IMR-90 (cell line): ENCODE measurements at regions not wholly inside any gene's neighbourhood (a gene's known extent, or its start where the extent isn't known, plus 50 kb on each side); places are given as distances from the start of the nearest gene placed in this dataset.

Experiments used
- ATAC-seq: fragments of 200-7000 bp; cut with Tn5 transposase; 2 replicates; pipeline ENCODE4 v1.9.1; 2020; ENCODE audit warnings: low read depth, mild to moderate bottlenecking, moderate library complexity
- BruUV-seq: library from RNA; stranded (reverse); fragments of 400-500 nt; replicated peaks from 2 replicates; lab custom pipeline; 2021; lab: Mats Ljungman, UMichigan
- CTCF ChIA-PET: fragments of 300-600 bp; formaldehyde crosslinking; extraction: SDS; loops from one replicate; lab custom pipeline; 2021; ENCODE audit warnings: antibody characterized with exemption; lab: Yijun Ruan, JAX
- POLR2A ChIA-PET: fragments of 300-600 bp; sonication (Branson Sonifier 250); formaldehyde crosslinking; loops from one replicate; lab custom pipeline; 2022; ENCODE audit warnings: antibody characterized with exemption; ENCODE audit not compliant: unreplicated experiment; lab: Charles Lee
- DNase-seq: peaks from one replicate; pipeline ENCODE4 v3.0.0; 2013
- H2AFZ ChIP-seq: replicated peaks from 2 replicates; pipeline ENCODE3; 2013; ENCODE audit warnings: low read length, mild to moderate bottlenecking; ENCODE audit not compliant: poor library complexity
- H2AK5ac ChIP-seq: 2 replicates; pipeline ENCODE4 v1.6.1; 2013; ENCODE audit warnings: low read depth, low read length, inconsistent platforms
- H2AK9ac ChIP-seq: replicated peaks from 2 replicates; pipeline ENCODE3; 2013; ENCODE audit warnings: mild to moderate bottlenecking, low read depth, low read length, moderate library complexity; ENCODE audit not compliant: poor library complexity
- H2BK120ac ChIP-seq: 2 replicates; pipeline ENCODE4 v1.6.1; 2013; ENCODE audit warnings: low read depth, low read length, inconsistent platforms
- H2BK15ac ChIP-seq: 3 replicates; pipeline ENCODE4 v1.6.1; 2013; ENCODE audit warnings: low read depth, low read length, inconsistent platforms
- H2BK20ac ChIP-seq: 2 replicates; pipeline ENCODE4 v1.6.1; 2013; ENCODE audit warnings: low read depth, mild to moderate bottlenecking, inconsistent platforms, low read length, moderate library complexity
- H2BK5ac ChIP-seq: 2 replicates; pipeline ENCODE4 v1.6.1; 2013; ENCODE audit warnings: mild to moderate bottlenecking, low read depth, low read length, inconsistent platforms; ENCODE audit not compliant: poor library complexity, severe bottlenecking
- H3K14ac ChIP-seq: replicated peaks from 2 replicates; pipeline ENCODE4 v1.6.1; 2013; ENCODE audit warnings: low read depth, low read length, inconsistent platforms
- H3K18ac ChIP-seq: 2 replicates; pipeline ENCODE4 v1.6.1; 2013; ENCODE audit warnings: low read depth, low read length, control low read depth
- H3K23ac ChIP-seq: 2 replicates; pipeline ENCODE4 v1.6.1; 2013; ENCODE audit warnings: low read depth, low read length, inconsistent platforms
- H3K27ac ChIP-seq: 2 replicates; pipeline ENCODE4 v1.5.1; 2013; ENCODE audit warnings: mild to moderate bottlenecking, control low read depth, low read length; ENCODE audit not compliant: insufficient read depth
- H3K27me3 ChIP-seq: 2 replicates; pipeline ENCODE4 v1.6.1; 2013; ENCODE audit warnings: low read length; ENCODE audit not compliant: control insufficient read depth, insufficient read depth
- H3K36me3 ChIP-seq: 2 replicates; pipeline ENCODE4 v1.6.1; 2013; ENCODE audit warnings: low read length, mixed read lengths; ENCODE audit not compliant: control insufficient read depth, insufficient read depth
- H3K4ac ChIP-seq: 2 replicates; pipeline ENCODE4 v1.6.1; 2013; ENCODE audit warnings: low read depth, low read length, inconsistent platforms
- H3K4me1 ChIP-seq: 2 replicates; pipeline ENCODE4 v1.6.1; 2013; ENCODE audit warnings: low read length, mixed read lengths; ENCODE audit not compliant: control insufficient read depth, insufficient read depth
- H3K4me2 ChIP-seq: 2 replicates; pipeline ENCODE4 v1.6.1; 2013; ENCODE audit warnings: low read depth, mild to moderate bottlenecking, control low read depth, low read length, moderate library complexity
- H3K4me3 ChIP-seq: 2 replicates; pipeline ENCODE4 v1.5.1; 2013; ENCODE audit warnings: low read depth, mild to moderate bottlenecking, control low read depth, low read length, moderate library complexity; ENCODE audit not compliant: insufficient read depth
- H3K56ac ChIP-seq: 2 replicates; pipeline ENCODE4 v1.6.1; 2013; ENCODE audit warnings: low read length, inconsistent platforms; ENCODE audit not compliant: insufficient read depth; ENCODE audit errors: extremely low read depth
- H3K79me1 ChIP-seq, 2 experiments: 2 replicates each; pipeline ENCODE4 v1.6.1; 2013; ENCODE audit warnings: low read length in 2 of 2, inconsistent platforms in 1 of 2, low read depth in 1 of 2
- H3K9ac ChIP-seq: 2 replicates; pipeline ENCODE4 v1.6.1; 2013; ENCODE audit warnings: low read depth, low read length, control low read depth
- H3K9me1 ChIP-seq: 2 replicates; pipeline ENCODE4 v1.6.1; 2013; ENCODE audit warnings: low read length, inconsistent platforms; ENCODE audit not compliant: insufficient read depth
- H3K9me3 ChIP-seq: 2 replicates; pipeline ENCODE4 v1.6.1; 2013; ENCODE audit warnings: low read length; ENCODE audit not compliant: control insufficient read depth, insufficient read depth
- H4K20me1 ChIP-seq: 2 replicates; pipeline ENCODE4 v1.6.1; 2013; ENCODE audit warnings: low read length, inconsistent platforms; ENCODE audit not compliant: insufficient read depth
- H4K5ac ChIP-seq: 2 replicates; pipeline ENCODE4 v1.6.1; 2013; ENCODE audit warnings: mild to moderate bottlenecking, low read depth, low read length, control low read depth
- H4K8ac ChIP-seq, 2 experiments: 2 replicates each; pipeline ENCODE4 v1.6.1; 2013; ENCODE audit warnings: low read depth in 2 of 2, low read length in 2 of 2, control low read depth in 1 of 2, inconsistent platforms in 1 of 2
- H4K91ac ChIP-seq: 2 replicates; pipeline ENCODE4 v1.6.1; 2013; ENCODE audit warnings: low read depth, low read length, inconsistent platforms; ENCODE audit not compliant: insufficient read depth
- BHLHE40 ChIP-seq: fragments of 150-350 bp; IDR thresholded peaks from 2 replicates; pipeline ENCODE4 v1.6.1; 2016; ENCODE audit warnings: mild to moderate bottlenecking, low read depth, low read length
- CHD1 ChIP-seq: IDR thresholded peaks from 2 replicates; pipeline ENCODE4 v1.6.1; 2012; ENCODE audit warnings: low read depth, low read length, improper control_type of control experiment
- ELK1 ChIP-seq: fragments of 150-350 bp; IDR thresholded peaks from 2 replicates; pipeline ENCODE4 v1.6.1; 2016; ENCODE audit warnings: low read depth, mild to moderate bottlenecking, low read length, moderate library complexity, borderline replicate concordance
- FOS ChIP-seq: fragments of 150-350 bp; IDR thresholded peaks from 2 replicates; pipeline ENCODE4 v1.6.1; 2016; ENCODE audit warnings: low read depth, low read length
- MAFK ChIP-seq: IDR thresholded peaks from 2 replicates; pipeline ENCODE4 v1.6.1; 2012; ENCODE audit warnings: low read depth, low read length, improper control_type of control experiment
- MAZ ChIP-seq: IDR thresholded peaks from 2 replicates; pipeline ENCODE4 v1.6.1; 2012; ENCODE audit warnings: low read depth, mild to moderate bottlenecking, low read length, improper control_type of control experiment, moderate library complexity, borderline replicate concordance
- MXI1 ChIP-seq: IDR thresholded peaks from 2 replicates; pipeline ENCODE4 v1.6.1; 2012; ENCODE audit warnings: low read depth, mild to moderate bottlenecking, low read length, moderate library complexity, borderline replicate concordance
- NFE2L2 ChIP-seq: fragments of 150-350 bp; IDR thresholded peaks from 2 replicates; pipeline ENCODE4 v1.6.1; 2016; ENCODE audit warnings: low read depth, mild to moderate bottlenecking, low read length
- POLR2A ChIP-seq: IDR thresholded peaks from 2 replicates; pipeline ENCODE4 v1.6.1; 2012; ENCODE audit warnings: mild to moderate bottlenecking, low read depth, low read length
- RAD21 ChIP-seq: IDR thresholded peaks from 2 replicates; pipeline ENCODE4 v1.6.1; 2012; ENCODE audit warnings: low read length, improper control_type of control experiment
- RCOR1 ChIP-seq: IDR thresholded peaks from 2 replicates; pipeline ENCODE4 v1.6.1; 2012; ENCODE audit warnings: mild to moderate bottlenecking, low read length, improper control_type of control experiment; ENCODE audit not compliant: insufficient replicate concordance
- RFX5 ChIP-seq: IDR thresholded peaks from 2 replicates; pipeline ENCODE4 v1.8.0; 2012; ENCODE audit warnings: low read depth, mild to moderate bottlenecking, low read length, moderate library complexity
- USF2 ChIP-seq: fragments of 150-350 bp; IDR thresholded peaks from 2 replicates; pipeline ENCODE4 v1.6.1; 2017; ENCODE audit warnings: mild to moderate bottlenecking, antibody characterized with exemption, low read length, low read depth
- WGBS, 2 experiments: methylation state at CpG; one replicate each; pipeline versions ENCODE4 v1.1.5 to v1.1.7; 2013; ENCODE audit warnings: missing lambda C conversion rate in 2 of 2; ENCODE audit not compliant: insufficient read length in 1 of 2; ENCODE audit errors: extremely low coverage in 2 of 2; 5-methylcytosine and 5-hydroxymethylcytosine counted together
- dilution Hi-C: fragments of 300-500 bp; cut with HindIII; formaldehyde crosslinking; loops from one replicate; pipeline ENCODE4 v1.14.3; 2018; ENCODE audit warnings: low sequenced_read_pairs; ENCODE audit not compliant: unreplicated experiment
- in situ Hi-C: fragments of 300-500 bp; cut with MboI; formaldehyde crosslinking; loops from 3 replicates; pipeline ENCODE4 v1.14.3; 2019; ENCODE audit warnings: low sequenced_read_pairs, inconsistent platforms, mixed read lengths
- intact Hi-C: fragments of 100-400 bp; cut with micrococcal nuclease; formaldehyde crosslinking; loops from 2 replicates; pipeline ENCODE4 v1.10.0; 2022

GRCh38 chr3:178137831-178138230 is 398.4 kb upstream of the KCNMB2 start:
- Histone ChIP-seq H2AK5ac (no peak overlapping the region), H2AFZ (no peak overlapping the region), H3K4me3 (no peak overlapping the region), H3K9me1 (no peaks in the 10 kb centered on the region), H3K36me3 (no peaks in the 10 kb centered on the region), H2BK5ac (no peak overlapping the region), H2BK20ac (no peak overlapping the region), H3K27me3 (no peaks in the 10 kb centered on the region), H3K56ac (no peak overlapping the region), H3K18ac (no peak overlapping the region), H4K5ac (no peak overlapping the region), H3K4ac (no peak overlapping the region), H3K79me1 (no peaks in the 10 kb centered on the region), H3K27ac (no peak overlapping the region), H4K91ac (no peak overlapping the region), H3K9ac (no peak overlapping the region), H4K20me1 (no peaks in the 10 kb centered on the region), H3K4me2 (no peak overlapping the region), H2AK9ac (no peak overlapping the region), H3K23ac (no peak overlapping the region), H2BK120ac (no peak overlapping the region), H3K14ac (no peak overlapping the region), H3K4me1 (peaks cover 4% of the 10 kb centered on the region), H2BK15ac (no peak overlapping the region), H4K8ac (no peak overlapping the region), H3K9me3 (no peaks in the 10 kb centered on the region)
- ChIA-PET CTCF (no interaction called here), POLR2A (no interaction called here)
- no peak for TF ChIP-seq ELK1
- no peak for TF ChIP-seq CHD1
- no peak for TF ChIP-seq RFX5
- no peak for TF ChIP-seq MAZ
- TF ChIP-seq NFE2L2: no peak
- no peak for TF ChIP-seq FOS
- TF ChIP-seq POLR2A: no peak
- TF ChIP-seq BHLHE40: no peak
- TF ChIP-seq MAFK: no peak
- TF ChIP-seq RCOR1: no peak
- no peak for TF ChIP-seq USF2
- no peak for TF ChIP-seq MXI1
- TF ChIP-seq RAD21: no peak
- no TSS peak for BruUV-seq
- ATAC-seq: no peak
- WGBS, 2 experiments: no CpG with 5 or more reads among the region's 3 CpGs
- DNase-seq: no peak
- intact Hi-C loops (no loop called here), in situ Hi-C loops (no loop called here), dilution Hi-C loops (no loop called here)
